Suppressor macrophage treated with lipopolysaccharide for 4 hours (primary cell): ENCODE measurements at regions not wholly inside any gene's neighbourhood (a gene's known extent, or its start where the extent isn't known, plus 50 kb on each side); places are given as distances from the start of the nearest gene placed in this dataset.
A peak's percentile ranks its signal among the peaks of the same experiment; 100 is the strongest.

ENCODE experiments used
- DNase-seq: peaks from one replicate; pipeline ENCODE4 v3.0.0-alpha.2; 2020

DNA sequence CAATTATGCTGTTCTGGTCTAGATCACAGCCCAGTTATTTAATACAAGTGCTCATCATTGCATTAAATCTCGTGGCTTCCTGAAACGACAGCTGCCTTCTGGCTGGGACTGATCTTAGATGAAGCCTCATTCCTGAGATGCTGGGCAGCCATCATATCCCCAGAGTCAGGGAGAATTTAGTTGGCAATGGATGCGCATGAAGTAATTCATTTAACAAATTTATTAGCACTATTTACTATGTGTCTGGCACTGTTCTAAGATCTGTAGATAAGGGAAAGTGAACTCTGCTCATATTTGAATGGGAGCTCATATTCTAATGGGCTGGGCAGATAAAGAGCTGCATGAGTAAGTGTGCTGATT, 244.7 kb downstream of the KCNS3 start:
- no peak for DNase-seq

DNA sequence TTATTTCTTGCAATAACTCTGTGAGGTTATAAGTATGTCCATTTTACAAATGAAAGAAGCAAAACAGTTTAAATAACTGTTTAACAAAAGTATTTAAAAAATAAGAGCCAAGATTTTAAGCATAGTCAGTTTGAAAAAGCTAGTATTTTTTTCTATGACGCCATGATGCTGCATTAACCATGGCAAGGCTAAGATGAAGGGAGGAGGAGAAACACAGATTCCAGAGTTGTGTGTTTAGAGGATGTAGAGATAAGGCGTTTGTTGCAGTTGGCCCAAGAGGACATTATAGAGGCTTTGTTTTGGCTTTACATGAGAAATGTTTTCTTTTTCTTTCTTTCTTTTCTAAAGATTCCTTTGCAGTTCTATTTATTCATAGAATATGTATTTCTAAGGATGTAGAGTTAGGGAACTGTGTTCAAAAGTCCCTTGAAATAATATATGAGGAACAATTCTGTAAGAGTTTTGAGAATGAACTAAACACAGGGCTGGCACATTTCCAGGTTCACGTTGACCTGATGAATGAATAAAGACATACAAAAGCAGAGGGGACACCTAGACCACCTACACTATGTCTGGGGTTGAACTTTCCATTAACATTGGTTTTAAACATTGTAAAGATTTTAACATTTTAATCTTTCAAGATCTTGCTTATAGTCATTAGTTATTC, 244.2 kb downstream of the KCNS3 start:
- DNase-seq: no peak

DNA sequence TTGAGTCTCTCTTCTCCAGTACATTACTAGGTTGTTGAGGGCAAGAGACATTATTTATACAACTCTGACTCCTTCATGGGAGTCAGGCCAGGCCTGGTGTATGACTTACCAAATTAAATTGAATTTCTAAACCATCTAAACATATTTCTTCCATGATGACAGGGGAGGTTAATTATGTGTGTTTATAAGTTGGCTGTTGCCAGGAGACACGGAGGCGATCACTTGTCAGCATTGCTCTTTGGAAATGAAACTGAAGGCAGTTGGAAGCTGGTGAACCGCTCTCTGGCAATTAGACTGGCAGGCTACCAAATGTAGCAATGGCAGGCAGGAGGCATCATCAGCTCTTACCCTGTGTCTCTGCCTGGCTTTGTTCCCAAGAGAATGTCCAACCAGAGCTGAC, 241.4 kb downstream of the KCNS3 start:
- no peak for DNase-seq

DNA sequence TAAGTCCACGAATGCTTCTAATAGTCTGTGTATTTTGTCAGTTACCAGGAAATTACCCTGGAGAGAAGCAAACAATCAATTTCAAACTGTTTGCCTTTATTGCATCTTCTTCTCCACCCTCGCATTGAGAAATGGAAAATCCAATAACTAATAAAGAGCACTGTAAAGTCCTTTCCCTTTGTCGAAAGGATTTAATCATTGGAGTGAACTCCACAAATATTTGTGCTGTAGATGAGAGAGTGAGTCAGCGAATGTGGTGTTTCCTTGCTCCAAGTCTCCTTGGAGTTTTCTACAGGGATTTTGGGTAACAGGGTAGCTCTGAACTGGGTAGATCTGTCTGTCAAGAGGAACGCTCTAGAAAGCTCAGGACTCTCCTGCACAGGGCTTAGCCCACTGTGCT, 240.2 kb downstream of the KCNS3 start:
- DNase-seq: no peak

DNA sequence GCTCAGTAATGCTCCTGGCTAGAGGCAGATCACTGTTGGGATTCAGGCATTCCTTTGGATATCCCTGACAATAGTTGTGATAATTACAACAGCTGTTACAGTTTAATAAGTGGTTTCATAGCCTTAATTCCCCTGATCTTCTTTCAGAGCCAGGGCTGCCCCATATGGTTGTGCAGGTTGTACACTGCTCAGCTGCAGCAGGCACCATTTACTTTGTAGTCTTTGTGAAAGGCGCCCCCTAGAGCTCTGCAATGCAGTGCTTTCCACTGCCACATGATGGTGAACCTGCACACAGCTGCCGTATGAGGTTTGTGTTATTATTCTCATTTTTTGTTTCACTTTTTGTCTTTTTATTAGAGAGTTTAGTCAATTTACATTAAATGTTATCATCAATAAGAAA, 239.1 kb downstream of the KCNS3 start:
- peak; percentile 52 for DNase-seq

DNA sequence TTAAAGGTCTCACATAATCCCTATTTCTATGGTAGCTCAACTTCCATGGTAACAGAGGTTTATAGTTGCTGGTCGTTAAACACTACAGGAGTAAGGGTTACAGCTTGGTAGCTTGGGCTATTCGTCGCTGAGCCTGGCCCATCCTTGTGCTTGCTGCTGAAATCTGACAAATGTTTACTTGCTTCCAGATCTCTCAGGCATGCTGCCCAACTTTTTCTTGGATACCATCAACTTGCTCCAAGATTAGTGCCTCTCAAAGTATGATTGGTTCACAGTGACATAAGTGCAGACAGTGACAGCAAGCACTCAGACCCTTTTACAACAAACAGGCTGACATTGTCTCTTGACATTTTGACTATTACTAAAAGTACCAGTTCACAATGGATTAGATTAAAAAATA, 231.8 kb downstream of the KCNS3 start:
- DNase-seq: no peak

DNA sequence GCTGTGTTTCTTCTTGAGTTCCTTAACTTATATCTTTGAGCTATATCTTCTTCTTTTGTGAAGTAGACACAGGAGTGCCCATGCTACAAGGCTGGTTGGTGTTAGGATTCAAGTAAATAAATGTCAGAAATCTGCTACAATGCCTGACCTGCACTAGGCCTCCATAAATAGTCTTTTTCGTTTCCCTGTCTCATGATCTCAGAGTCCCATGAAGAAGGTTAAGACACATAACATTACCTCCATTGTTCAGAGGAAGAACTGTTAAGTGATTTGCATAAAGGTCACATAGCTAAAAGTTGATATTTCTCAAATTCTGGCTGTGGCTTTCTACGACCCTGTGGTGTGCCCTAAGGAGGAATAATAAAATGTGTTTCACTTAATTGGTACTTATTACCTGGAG, 228.4 kb downstream of the KCNS3 start:
- no peak for DNase-seq

DNA sequence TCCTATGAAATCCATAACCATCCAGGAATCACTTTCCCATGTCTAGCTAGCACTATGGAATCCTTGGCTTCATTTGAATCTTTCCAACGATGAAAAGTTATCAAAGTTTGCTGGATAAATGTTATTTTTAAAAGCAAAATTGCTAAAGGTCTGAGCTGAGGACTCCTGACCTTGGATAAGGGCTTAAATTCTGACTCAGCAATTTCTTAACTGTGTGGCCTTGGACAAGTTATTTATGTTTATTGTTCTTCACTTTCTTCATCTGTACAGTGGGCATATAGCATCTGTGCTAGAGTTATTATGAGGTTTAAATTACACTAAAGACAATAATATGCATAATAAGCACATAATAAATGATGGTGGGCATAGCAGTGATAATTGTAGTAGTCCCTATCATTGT, 227.5 kb downstream of the KCNS3 start:
- DNase-seq: no peak

DNA sequence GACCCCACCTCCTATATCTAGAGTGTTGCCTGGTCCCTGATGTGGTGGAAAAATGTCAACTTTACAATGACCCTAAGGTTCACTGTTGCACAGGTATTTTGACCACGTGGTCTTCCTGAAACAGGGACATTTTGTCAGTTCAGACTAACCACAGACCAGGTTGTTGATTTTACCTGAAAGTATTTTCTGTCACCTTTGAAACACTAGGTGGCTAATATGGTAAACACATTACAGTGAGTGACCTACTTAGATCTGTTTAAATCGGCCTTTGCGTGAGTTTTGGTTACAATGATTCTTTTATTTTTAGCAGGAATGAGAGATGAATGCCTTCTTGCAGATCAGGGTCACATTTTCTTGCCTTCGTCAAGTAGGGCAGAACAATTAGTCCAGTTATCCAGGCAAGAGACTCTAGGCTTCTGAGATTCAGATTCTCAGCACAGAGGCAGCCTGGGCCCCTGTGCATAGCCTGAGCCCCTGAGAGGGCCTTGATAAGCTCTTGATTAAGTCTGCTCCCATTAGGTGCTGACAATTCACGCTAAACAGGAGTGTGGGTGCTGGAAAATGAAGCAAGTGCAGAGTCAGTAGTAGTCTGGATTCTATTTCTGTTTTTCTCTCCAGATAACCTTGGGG, 226.2 kb downstream of the KCNS3 start:
- DNase-seq: no peak

DNA sequence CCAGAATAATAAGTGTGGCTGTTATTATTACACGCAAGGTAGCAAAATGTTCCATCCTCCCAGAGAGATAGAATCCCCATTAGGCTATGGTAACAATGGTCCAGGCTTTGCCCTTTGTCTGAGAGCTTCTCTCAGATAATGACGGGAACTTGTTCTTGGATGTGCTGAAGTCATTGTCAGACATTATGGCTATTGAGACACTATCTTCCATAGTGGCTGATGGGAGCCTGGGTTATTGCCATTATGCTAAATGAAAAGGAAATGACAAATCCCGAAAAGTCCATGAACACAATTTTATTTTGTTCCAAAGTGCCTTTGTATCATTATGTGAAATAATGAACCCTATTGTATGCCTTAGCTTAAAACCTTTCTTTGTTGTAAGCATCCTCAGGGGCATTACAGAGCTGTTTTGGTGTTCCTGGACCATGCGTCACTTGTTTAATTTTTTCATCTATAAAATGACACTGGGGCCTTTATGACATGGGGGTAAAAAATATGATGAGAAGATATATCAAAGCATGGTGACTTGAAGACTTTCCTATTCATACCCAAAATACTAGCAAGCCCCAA, 218.5 kb downstream of the KCNS3 start:
- no peak for DNase-seq

DNA sequence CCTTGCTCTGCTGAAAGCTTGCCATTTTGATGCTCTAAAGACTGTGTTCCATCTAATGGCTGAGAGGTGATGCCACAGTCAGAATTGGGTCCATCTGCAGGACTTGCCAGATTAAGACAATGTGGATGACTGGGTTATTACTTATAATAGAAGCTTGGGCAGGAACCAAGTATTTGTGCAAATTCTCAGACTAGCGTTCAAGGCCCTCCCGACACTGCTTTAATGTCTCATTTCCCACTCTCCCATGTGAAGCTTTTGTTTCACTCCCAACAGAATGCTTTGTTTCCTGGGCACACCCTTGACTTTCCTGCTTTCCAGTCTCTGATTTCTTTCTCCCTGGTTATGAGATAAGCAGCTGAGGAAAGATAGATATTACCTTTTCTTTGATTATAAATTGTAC, 215.8 kb downstream of the KCNS3 start:
- DNase-seq: no peak

DNA sequence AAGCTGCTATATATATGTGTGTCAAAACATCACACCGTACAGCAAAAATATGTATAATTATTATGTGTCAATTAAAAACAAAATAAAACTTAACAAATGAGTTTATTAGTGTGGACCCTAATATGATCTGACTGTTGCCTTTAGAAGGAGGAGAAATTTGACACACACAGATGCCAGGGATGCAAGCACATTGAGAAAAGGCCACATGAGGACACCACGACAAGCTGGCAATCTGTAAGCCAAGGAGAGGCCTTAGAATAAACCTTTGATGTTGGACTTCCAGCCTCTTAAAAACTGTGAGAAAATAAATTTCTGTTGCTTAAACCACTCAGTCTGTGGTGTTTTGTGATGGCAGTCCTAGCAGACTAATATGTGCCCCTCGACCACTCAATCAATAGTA, 214.7 kb downstream of the KCNS3 start:
- no peak for DNase-seq

DNA sequence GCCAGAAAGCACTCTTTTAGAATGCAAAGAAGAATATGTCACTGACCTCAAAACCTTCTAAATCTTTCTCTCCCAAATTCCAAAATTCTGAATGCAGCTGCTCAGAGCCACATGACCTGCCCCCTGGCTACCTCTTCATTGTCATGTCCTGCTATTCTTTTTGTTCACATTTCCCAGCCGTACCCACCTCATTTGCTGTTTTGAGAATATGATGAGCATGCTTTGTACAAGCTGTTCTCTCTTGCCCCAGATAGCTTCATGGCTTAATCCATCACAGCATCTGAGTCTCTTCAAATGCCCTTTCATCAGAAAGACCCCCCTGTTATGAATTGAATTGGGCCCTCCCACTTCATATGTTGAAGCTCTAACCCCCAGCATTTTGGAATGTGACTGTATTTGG, 214.3 kb downstream of the KCNS3 start:
- DNase-seq: no peak

DNA sequence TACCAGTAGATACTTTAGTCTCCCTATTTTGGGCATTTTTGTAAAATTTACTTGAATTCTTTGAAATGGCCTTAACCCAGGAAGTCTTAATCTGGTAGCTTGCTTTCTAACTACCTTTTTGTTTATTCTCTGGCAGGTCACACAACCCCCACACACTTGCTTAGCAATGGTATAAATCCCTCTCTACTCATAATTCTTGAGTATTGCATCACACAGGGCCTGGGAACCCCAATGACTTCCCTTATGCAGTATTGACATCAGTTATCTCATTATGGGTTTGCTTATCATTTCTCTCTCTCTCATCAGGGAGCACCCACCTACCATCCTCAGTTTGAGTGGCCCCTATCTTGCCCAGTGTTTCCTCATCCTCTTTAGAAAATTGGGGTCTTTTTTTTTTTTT, 207.1 kb downstream of the KCNS3 start:
- DNase-seq: no peak

DNA sequence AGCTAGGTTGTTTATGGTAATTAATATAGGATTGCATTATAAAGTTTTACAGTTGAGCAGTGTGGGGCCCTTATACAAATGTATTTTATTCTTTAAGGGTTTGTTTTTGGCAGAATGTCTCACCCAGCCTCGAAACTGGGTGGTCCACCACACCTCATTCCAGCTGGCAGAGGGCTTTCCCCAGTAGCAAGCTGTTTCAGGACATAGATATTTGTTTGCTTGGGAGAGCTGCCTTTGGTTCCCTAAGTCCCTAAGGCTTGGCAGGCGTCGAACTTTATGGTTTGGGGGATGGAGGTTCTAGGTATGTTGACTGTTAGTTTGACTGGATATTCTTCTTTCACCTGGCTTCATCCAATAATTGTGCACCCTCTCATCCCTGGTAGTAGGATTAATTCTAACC, 205.9 kb downstream of the KCNS3 start:
- DNase-seq: no peak

DNA sequence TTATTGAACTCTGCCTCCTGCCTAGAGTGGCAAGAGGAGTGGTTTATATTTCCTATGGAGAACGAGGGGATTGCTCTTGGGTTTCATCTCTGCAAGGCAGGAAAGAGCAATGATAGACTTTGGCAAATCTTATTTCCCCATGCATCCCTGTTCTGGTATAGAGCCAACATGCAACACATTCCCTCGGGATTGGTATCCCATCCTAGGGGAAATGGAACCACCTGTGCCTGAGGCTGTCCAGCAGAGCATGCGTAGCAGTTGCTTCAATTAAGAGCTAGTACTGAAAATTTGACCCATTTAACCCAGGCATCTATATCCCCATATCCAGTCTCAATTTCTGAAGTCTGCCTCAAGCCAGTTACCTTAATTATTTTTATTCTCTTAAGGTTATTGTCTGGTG, 205.3 kb downstream of the KCNS3 start:
- no peak for DNase-seq

DNA sequence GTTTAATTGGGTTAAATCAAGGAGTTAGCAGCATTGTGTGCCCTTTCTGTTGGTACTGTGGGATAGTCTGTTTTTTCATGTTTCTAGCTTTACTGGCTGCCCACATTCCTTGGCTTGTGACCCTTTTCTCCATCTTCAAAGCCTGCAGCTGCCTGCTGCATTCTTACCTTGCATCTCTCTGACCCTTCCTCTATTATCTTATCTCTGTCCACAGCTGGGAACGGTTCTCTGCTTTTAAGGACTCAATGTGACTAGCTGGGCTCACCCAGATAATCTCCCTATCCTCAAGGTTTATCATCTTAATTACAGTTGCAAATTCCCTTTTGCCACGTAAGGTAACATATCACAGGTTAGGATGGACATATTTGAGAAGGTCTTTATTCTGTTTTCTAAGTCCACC, 199.7 kb downstream of the KCNS3 start:
- no peak for DNase-seq

DNA sequence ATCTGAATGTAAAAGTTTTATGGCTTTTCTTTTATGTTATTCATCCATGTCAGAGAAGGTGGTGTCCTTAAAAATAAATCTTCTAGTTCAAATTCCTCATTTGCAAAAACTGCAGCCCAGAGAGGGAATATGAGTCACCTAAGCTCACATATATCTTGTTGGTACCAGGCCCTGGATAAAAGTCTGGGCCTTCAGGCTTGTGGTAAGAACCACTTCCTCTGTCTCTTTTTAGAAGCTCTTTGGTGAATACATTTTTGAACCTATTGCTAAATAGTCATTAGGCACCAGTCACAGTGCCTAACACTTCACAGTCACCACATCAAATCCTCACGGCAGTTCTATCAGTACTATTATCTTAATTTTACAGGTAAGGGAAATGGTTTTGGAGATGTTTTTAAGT, 199.2 kb downstream of the KCNS3 start:
- DNase-seq: peak; percentile 60

DNA sequence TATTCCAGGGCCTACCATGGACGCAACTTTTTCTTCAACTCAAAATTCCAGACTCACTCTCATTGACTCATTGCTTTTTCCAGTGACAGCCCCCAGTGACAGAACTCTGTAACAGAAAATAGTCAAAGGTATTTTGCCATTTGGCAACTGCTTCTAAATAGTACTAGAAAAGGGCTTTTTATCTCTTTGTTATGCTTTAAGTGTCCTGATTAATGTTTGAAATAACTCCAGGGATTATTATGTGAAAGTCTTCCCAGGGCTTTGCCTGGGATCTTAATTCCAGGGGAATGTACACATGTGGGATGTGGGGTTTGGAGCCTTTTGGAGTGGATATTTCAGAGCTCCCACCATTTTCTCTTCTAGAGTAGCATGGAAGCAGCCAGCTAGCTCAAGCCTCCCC, 198.8 kb downstream of the KCNS3 start:
- no peak for DNase-seq

DNA sequence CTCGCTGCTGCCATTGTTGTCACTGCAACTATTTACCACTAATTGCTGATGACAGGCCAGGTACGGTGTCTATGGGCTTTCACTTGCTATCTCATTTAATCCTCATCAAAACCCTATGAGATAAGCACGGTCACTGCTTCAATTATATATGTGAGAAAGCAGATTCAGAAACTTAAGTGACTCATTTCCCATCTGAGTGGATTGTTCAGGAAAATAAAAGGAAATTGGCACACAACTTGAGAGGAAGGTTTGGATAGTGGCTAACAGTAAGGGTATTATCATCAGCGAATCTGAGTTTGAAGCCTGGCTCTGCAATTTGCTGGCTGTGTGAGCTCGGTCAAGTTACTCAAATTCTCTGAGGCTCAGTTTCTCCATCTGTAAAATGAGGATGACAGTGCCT, 196.0 kb downstream of the KCNS3 start:
- DNase-seq: no peak

DNA sequence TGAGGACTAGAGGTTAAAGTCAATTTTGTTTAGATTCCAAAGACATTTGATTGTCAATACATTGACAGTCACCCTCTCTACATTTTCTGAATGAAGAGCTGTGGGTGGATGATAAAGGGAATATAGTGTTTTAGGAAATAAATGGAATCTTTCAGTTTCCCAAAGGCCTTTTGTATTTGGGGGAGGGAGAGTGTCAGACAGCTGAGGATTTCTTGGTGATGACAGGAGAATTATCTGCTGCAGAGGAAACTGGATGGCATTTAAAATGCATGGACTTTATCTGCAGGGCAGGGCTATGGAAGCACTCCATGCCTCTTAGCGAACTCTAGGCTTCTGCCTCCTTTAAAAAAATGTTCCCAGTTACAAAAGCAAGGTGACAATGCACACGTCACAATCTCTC, 195.1 kb downstream of the KCNS3 start:
- no peak for DNase-seq

DNA sequence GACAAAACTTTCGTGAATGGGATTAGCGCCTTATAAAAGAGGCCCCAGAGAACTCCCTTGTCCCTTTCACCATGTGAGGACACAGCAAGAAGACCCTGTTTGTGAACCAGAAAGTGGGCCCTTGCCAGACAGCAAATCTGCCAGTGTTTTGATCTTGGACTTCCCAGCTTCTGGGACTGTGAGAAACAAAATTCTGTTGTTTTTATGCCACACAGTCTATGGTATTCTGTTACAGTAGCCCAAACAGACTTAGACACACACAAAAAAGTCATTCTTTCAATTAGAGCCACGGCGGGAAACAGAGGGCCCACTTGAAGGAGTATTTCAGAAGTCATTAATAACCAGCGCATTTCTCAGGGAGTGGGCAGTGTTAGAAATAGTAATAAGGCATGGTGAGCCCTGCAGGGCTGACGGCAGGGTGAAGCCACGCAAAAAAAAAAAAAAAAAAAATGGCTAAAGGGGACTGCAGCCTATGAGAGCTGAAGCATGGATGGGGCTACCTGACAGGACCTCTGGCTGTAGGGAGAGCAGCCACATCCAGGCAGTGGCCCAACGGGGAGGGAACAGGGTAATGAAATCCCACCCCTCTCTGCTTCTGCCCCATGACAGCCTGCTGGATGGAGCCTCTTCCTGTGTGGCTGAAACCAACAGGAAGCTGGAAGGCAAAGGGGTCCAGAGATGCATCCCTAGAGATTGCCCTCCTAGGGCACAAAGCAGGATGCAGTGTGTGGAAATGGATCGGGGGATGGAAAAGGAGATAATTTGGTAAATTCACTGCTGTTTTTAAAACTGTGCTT, 189.3 kb downstream of the KCNS3 start:
- no peak for DNase-seq

DNA sequence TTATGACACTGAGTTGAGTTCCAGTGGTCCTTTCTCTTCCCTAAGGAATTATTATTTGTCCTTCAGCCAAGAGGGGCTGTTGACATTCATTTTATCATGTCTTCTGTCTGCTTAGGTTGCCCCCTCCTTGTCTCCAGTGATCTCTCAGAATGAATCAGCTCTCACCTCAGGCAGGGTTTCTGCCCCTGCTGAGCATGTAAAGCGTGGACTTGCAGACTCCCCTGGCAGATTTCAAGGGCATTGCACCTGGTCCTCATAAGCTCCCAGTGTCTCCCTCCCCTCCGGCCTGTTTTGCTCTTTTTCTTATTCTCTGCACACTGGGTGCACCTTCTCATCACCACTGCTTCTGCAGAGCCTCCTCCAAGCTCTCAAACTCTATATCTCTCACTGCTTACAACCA, 188.4 kb downstream of the KCNS3 start:
- no peak for DNase-seq

DNA sequence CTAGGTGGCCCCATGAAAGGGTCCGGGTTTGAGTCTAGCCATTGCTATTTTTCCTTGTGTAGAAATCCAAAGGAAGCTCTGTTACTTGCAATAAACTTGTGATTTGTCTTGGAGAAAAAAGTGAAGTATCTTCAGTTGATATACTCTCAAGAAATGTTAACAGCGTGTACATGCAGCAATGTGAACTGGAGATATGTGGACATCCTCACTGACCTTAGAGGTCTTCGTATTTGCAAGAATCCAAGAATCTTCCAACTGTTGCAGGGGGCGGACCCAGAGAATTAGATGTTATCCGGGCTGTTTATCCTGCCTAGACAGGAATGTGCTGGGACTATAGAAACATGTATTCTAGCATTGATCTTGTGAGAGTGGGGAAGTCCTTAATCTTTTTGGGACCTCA, 187.6 kb downstream of the KCNS3 start:
- no peak for DNase-seq
